Neural crest cell (in vitro differentiated cells): ENCODE measurements at regions not wholly inside any gene's neighbourhood (a gene's known extent, or its start where the extent isn't known, plus 50 kb on each side); places are given as distances from the start of the nearest gene placed in this dataset.

ENCODE experiments used
- DNase-seq: peaks from one replicate; pipeline ENCODE4 v3.0.0; 2021; ENCODE audit warnings: low read depth, mixed read lengths, low spot score
- H3K27ac Mint-ChIP-seq: one replicate; pipeline ENCODE4 v1.8.0; 2021; ENCODE audit warnings: mild to moderate bottlenecking, mixed read lengths; ENCODE audit not compliant: unreplicated experiment
- H3K27me3 Mint-ChIP-seq: 2 replicates; pipeline ENCODE4 v1.8.0; 2021; ENCODE audit warnings: low read depth, mild to moderate bottlenecking, mixed read lengths
- H3K36me3 Mint-ChIP-seq: 2 replicates; pipeline ENCODE4 v1.8.0; 2021; ENCODE audit warnings: low read depth, mild to moderate bottlenecking, mixed read lengths
- H3K4me1 Mint-ChIP-seq: 2 replicates; pipeline ENCODE4 v1.8.0; 2021; ENCODE audit warnings: mixed read lengths
- H3K4me3 Mint-ChIP-seq: one replicate; pipeline ENCODE4 v1.8.0; 2021; ENCODE audit warnings: mild to moderate bottlenecking, mixed read lengths
- H3K9me3 Mint-ChIP-seq: 2 replicates; pipeline ENCODE4 v1.8.0; 2021; ENCODE audit warnings: mixed read lengths
- TF ChIP-seq, protein P1 (sequence below): fragments of 200-600 bp; sonication (generic); conservative IDR thresholded peaks from 2 replicates; pipeline ENCODE4 v1.5.0; 2021; ENCODE audit warnings: antibody characterized with exemption, mild to moderate bottlenecking

DNA sequence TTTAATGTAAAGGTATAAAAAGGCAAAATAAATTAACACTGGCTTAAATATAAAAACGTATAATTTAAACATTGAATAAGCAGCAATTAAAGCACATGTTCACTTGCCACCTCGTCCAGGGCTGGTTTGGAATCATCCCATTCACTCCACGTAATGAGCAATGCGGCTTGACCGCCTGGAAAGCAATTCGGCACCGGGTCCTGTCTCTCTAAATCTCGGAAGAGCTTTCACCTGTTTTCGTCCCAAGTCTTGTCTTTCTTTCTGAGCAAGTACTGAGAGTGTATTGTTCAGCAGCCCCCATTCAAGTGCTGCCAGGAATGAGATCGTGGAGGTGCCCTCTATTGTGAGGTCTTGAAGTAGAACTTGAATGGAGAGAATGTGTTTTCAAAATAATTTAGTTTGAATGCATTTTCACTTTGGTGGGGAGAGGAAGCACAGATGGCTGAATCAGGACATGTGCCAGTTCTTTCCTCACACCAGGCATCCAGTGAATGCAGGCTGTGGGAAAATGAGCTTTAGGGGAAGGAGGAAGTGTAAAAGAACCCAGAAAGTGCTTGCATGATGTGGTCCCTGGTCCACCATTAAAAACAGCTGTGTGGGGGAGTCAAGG, 515.2 kb downstream of the REEP3 start:
- Mint-ChIP-seq H3K36me3 (no peaks in the 10 kb centered on the region), H3K4me3 (no peak overlapping the region), H3K27ac (peak overlapping the region; percentile 22), H3K9me3 (no peaks in the 10 kb centered on the region), H3K4me1 (peaks cover 39% of the 10 kb centered on the region), H3K27me3 (no peaks in the 10 kb centered on the region)
- no peak for DNase-seq
- TF ChIP-seq, protein P1, sequence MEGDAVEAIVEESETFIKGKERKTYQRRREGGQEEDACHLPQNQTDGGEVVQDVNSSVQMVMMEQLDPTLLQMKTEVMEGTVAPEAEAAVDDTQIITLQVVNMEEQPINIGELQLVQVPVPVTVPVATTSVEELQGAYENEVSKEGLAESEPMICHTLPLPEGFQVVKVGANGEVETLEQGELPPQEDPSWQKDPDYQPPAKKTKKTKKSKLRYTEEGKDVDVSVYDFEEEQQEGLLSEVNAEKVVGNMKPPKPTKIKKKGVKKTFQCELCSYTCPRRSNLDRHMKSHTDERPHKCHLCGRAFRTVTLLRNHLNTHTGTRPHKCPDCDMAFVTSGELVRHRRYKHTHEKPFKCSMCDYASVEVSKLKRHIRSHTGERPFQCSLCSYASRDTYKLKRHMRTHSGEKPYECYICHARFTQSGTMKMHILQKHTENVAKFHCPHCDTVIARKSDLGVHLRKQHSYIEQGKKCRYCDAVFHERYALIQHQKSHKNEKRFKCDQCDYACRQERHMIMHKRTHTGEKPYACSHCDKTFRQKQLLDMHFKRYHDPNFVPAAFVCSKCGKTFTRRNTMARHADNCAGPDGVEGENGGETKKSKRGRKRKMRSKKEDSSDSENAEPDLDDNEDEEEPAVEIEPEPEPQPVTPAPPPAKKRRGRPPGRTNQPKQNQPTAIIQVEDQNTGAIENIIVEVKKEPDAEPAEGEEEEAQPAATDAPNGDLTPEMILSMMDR, result no peak

DNA sequence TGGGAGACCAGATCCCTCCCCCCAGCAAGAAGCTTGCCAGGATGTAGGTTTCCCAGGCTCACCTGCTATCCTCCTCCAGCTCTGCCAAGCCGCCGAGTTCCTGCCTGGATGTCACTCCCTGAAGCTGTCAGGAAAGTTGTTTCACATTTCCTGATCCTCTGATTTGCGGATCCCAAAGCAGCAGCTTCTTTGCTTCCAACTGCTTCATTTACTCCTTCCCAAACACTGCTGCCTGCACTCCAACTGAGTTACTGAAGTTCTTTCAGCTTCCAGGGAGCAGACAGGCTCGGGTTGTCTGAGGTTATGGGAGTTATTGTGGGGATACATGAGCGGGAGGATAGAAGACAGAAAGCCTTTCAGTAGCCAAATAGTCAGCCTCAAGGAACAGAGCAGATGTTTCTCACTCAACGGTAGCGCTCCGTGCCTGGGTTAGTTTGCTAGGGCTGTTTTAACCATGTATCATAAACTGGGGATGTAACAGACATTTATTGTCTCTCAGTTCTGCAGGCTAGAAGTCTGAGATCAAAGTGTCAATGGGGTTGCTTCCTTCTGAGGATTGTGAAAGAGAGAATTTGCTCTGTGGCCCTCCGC, 516.0 kb downstream of the REEP3 start:
- H3K27ac Mint-ChIP-seq, result peak overlapping the region; percentile 88
- TF ChIP-seq, protein P1, result no peak
- H3K9me3 Mint-ChIP-seq, result no peaks in the 10 kb centered on the region
- H3K4me1 Mint-ChIP-seq, result peaks cover 39% of the 10 kb centered on the region
- H3K36me3 Mint-ChIP-seq, result no peaks in the 10 kb centered on the region
- no peak for DNase-seq
- H3K4me3 Mint-ChIP-seq, result peak overlapping the region; percentile 9
- H3K27me3 Mint-ChIP-seq, result no peaks in the 10 kb centered on the region

DNA sequence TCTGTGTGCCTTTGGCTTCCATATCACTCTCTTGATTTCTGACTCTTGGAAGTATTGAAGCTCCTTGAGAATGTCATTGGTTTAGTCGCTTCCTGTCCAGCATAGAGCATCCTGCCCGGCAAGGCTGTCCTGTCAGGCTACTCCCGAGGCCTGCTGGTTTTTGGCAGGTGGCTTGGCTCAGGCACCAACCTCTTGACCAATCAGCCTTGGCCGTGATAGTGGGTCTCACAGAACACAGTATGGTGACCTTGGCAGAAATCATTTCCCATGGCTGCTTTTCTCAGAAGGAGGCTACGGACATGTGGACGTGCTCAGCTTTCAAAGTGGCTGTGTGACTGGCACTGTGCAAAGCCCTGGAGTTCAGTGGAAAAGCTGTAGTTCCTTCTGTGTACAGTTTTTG, 516.9 kb downstream of the REEP3 start:
- H3K27ac Mint-ChIP-seq, result no peak overlapping the region
- H3K4me1 Mint-ChIP-seq, result peaks cover 39% of the 10 kb centered on the region
- no peaks in the 10 kb centered on the region for H3K36me3 Mint-ChIP-seq
- H3K4me3 Mint-ChIP-seq, result no peak overlapping the region
- H3K27me3 Mint-ChIP-seq, result no peaks in the 10 kb centered on the region
- H3K9me3 Mint-ChIP-seq, result no peaks in the 10 kb centered on the region
- no peak for DNase-seq
- TF ChIP-seq, protein P1, result no peak

DNA sequence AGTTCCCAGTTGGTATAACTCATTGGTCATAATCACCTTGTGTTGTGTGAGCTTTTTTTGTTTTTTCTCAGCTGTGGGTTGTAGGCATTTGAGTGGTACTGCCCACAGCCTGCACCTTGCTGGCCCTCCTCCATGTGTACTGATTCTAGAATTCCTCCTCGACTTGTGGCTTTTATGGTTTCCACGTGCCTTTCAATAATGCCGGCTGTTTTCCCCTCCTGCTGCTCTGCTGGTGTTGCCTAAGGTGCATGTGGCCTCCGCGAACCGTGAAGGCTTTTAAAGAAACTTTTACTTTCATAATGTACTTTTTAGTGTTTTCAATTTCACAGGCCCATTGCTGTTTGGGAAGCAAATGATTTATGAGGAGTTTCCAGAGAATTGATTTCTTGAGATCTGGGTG, 518.0 kb downstream of the REEP3 start:
- no peaks in the 10 kb centered on the region for H3K36me3 Mint-ChIP-seq
- DNase-seq, result no peak
- TF ChIP-seq, protein P1, result no peak
- no peak overlapping the region for H3K27ac Mint-ChIP-seq
- H3K27me3 Mint-ChIP-seq, result no peaks in the 10 kb centered on the region
- no peaks in the 10 kb centered on the region for H3K9me3 Mint-ChIP-seq
- H3K4me1 Mint-ChIP-seq, result peaks cover 34% of the 10 kb centered on the region
- no peak overlapping the region for H3K4me3 Mint-ChIP-seq

DNA sequence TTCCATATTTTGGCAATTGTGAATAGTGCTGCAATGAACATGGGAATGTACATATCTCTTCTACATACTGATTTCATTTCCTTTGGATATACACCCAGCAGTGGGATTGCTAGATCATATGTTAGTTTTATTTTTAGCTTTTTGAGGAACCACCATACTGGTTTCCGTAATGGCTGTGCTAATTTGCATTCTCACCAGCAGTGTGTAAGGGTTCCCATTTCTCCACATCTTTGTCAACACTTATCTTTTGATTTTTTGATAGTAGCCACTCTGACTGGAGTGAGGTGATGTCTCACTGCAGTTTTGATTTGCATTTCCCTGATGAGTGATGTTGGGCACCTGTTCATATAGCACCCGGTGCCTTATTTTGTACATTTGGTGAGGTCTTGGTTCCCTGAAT, 519.6 kb downstream of the REEP3 start:
- no peaks in the 10 kb centered on the region for H3K36me3 Mint-ChIP-seq
- H3K4me1 Mint-ChIP-seq, result peaks cover 32% of the 10 kb centered on the region
- TF ChIP-seq, protein P1, result no peak
- H3K9me3 Mint-ChIP-seq, result no peaks in the 10 kb centered on the region
- H3K27me3 Mint-ChIP-seq, result no peaks in the 10 kb centered on the region
- no peak overlapping the region for H3K27ac Mint-ChIP-seq
- H3K4me3 Mint-ChIP-seq, result peak overlapping the region; percentile 0
- DNase-seq, result no peak
